Mammary epithelial cell (primary cell): ENCODE measurements at regions not wholly inside any gene's neighbourhood (a gene's known extent, or its start where the extent isn't known, plus 50 kb on each side); places are given as distances from the start of the nearest gene placed in this dataset.

ENCODE experiments used
- EZH2 ChIP-seq: IDR thresholded peaks from 2 replicates; pipeline ENCODE4 v1.6.1; 2012; ENCODE audit warnings: low read length, inconsistent platforms, borderline replicate concordance
- TF ChIP-seq, protein P1 (sequence below), 2 donors: IDR thresholded peaks in 1 of 2; conservative IDR thresholded peaks in 1 of 2; 2 replicates each; pipeline ENCODE4 v1.5.1; 2011 to 2012; ENCODE audit warnings: inconsistent platforms in 2 of 2, low read length in 2 of 2, mild to moderate bottlenecking in 2 of 2, control low read depth in 1 of 2, low read depth in 1 of 2; ENCODE audit not compliant: insufficient read depth in 1 of 2; ENCODE audit errors: extremely low read depth in 1 of 2

GRCh38 chr2:181332044-181332605 lies 125.1 kb upstream of the ITGA4 start:
- TF ChIP-seq, protein P1, sequence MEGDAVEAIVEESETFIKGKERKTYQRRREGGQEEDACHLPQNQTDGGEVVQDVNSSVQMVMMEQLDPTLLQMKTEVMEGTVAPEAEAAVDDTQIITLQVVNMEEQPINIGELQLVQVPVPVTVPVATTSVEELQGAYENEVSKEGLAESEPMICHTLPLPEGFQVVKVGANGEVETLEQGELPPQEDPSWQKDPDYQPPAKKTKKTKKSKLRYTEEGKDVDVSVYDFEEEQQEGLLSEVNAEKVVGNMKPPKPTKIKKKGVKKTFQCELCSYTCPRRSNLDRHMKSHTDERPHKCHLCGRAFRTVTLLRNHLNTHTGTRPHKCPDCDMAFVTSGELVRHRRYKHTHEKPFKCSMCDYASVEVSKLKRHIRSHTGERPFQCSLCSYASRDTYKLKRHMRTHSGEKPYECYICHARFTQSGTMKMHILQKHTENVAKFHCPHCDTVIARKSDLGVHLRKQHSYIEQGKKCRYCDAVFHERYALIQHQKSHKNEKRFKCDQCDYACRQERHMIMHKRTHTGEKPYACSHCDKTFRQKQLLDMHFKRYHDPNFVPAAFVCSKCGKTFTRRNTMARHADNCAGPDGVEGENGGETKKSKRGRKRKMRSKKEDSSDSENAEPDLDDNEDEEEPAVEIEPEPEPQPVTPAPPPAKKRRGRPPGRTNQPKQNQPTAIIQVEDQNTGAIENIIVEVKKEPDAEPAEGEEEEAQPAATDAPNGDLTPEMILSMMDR (conservative IDR thresholded peaks at IDR 0.05 in 1 of 2, IDR thresholded peaks at IDR 0.05 in 1 of 2; ENCODE audit: extremely low read depth in 1 of 2, insufficient read depth in 1 of 2, low read depth in 1 of 2, low read length in 2 of 2): no peak
- TF ChIP-seq EZH2: no peak
